Neuron (in vitro differentiated cells): ENCODE measurements at regions not wholly inside any gene's neighbourhood (a gene's known extent, or its start where the extent isn't known, plus 50 kb on each side); places are given as distances from the start of the nearest gene placed in this dataset.

ENCODE experiments used
- H2AFZ ChIP-seq: one replicate; pipeline ENCODE4 v1.6.1; 2013; ENCODE audit warnings: low read depth, mild to moderate bottlenecking, inconsistent platforms, low read length, moderate library complexity
- H3K27me3 ChIP-seq: one replicate; pipeline ENCODE4 v1.6.1; 2013; ENCODE audit warnings: low read length; ENCODE audit not compliant: insufficient read depth
- H3K36me3 ChIP-seq: one replicate; pipeline ENCODE4 v1.6.1; 2013; ENCODE audit warnings: low read length; ENCODE audit not compliant: insufficient read depth
- H3K4me1 ChIP-seq: one replicate; pipeline ENCODE4 v1.6.1; 2013; ENCODE audit warnings: low read length; ENCODE audit not compliant: insufficient read depth
- H3K4me3 ChIP-seq: 2 replicates; pipeline ENCODE4 v1.5.1; 2013; ENCODE audit warnings: mild to moderate bottlenecking, low read length, moderate library complexity
- H3K9me3 ChIP-seq: one replicate; pipeline ENCODE4 v1.6.1; 2013; ENCODE audit warnings: low read length

- Histone ChIP-seq H3K36me3 (no peaks in the 10 kb centered on the region), H3K27me3 (no peaks in the 10 kb centered on the region), H3K9me3 (no peaks in the 10 kb centered on the region), H2AFZ (no peak overlapping the region), H3K4me3 (no peak overlapping the region), H3K4me1 (no peaks in the 10 kb centered on the region)
Measured at GRCh38 chr2:15058721-15059157, 426.2 kb downstream of the LRATD1 start.

GRCh38 chr2:15059870-15060512 is 427.5 kb downstream of the LRATD1 start:
- no peaks in the 10 kb centered on the region for H3K36me3 ChIP-seq
- no peak overlapping the region for H2AFZ ChIP-seq
- H3K9me3 ChIP-seq: no peaks in the 10 kb centered on the region
- H3K4me1 ChIP-seq: no peaks in the 10 kb centered on the region
- no peak overlapping the region for H3K4me3 ChIP-seq
- H3K27me3 ChIP-seq: no peaks in the 10 kb centered on the region

GRCh38 chr2:15061268-15061667 is 428.8 kb downstream of the LRATD1 start:
- Histone ChIP-seq H3K4me3 (no peak overlapping the region), H3K9me3 (no peaks in the 10 kb centered on the region), H3K36me3 (no peaks in the 10 kb centered on the region), H3K4me1 (no peaks in the 10 kb centered on the region), H2AFZ (no peak overlapping the region), H3K27me3 (no peaks in the 10 kb centered on the region)

GRCh38 chr2:15066138-15066537 is 433.6 kb downstream of the LRATD1 start:
- no peak overlapping the region for H2AFZ ChIP-seq
- no peaks in the 10 kb centered on the region for H3K36me3 ChIP-seq
- no peaks in the 10 kb centered on the region for H3K9me3 ChIP-seq
- no peak overlapping the region for H3K4me3 ChIP-seq
- no peaks in the 10 kb centered on the region for H3K4me1 ChIP-seq
- no peaks in the 10 kb centered on the region for H3K27me3 ChIP-seq

- Histone ChIP-seq H2AFZ (no peak overlapping the region), H3K27me3 (no peaks in the 10 kb centered on the region), H3K36me3 (no peaks in the 10 kb centered on the region), H3K9me3 (no peaks in the 10 kb centered on the region), H3K4me1 (no peaks in the 10 kb centered on the region), H3K4me3 (no peak overlapping the region)
Measured at GRCh38 chr2:15069149-15069548, 436.6 kb downstream of the LRATD1 start.

- Histone ChIP-seq H3K4me1 (peaks cover 8% of the 10 kb centered on the region), H3K9me3 (no peaks in the 10 kb centered on the region), H3K36me3 (no peaks in the 10 kb centered on the region), H3K27me3 (no peaks in the 10 kb centered on the region), H2AFZ (no peak overlapping the region), H3K4me3 (no peak overlapping the region)
Measured at GRCh38 chr2:15072836-15073235, 440.3 kb downstream of the LRATD1 start.

- Histone ChIP-seq H3K4me3 (no peak overlapping the region), H3K9me3 (no peaks in the 10 kb centered on the region), H3K4me1 (peaks cover 8% of the 10 kb centered on the region), H3K27me3 (no peaks in the 10 kb centered on the region), H2AFZ (no peak overlapping the region), H3K36me3 (no peaks in the 10 kb centered on the region)
Measured at GRCh38 chr2:15073664-15074063, 441.1 kb downstream of the LRATD1 start.

- H3K4me1 ChIP-seq: peaks cover 8% of the 10 kb centered on the region
- H3K36me3 ChIP-seq: no peaks in the 10 kb centered on the region
- H3K9me3 ChIP-seq: no peaks in the 10 kb centered on the region
- no peak overlapping the region for H3K4me3 ChIP-seq
- no peak overlapping the region for H2AFZ ChIP-seq
- H3K27me3 ChIP-seq: no peaks in the 10 kb centered on the region
Measured at GRCh38 chr2:15074319-15074718, 441.8 kb downstream of the LRATD1 start.

- no peaks in the 10 kb centered on the region for H3K9me3 ChIP-seq
- H3K4me1 ChIP-seq: peaks cover 8% of the 10 kb centered on the region
- no peaks in the 10 kb centered on the region for H3K36me3 ChIP-seq
- no peak overlapping the region for H2AFZ ChIP-seq
- H3K4me3 ChIP-seq: no peak overlapping the region
- no peaks in the 10 kb centered on the region for H3K27me3 ChIP-seq
Measured at GRCh38 chr2:15074751-15075700, 442.5 kb downstream of the LRATD1 start.

- no peak overlapping the region for H2AFZ ChIP-seq
- H3K4me1 ChIP-seq: peaks cover 8% of the 10 kb centered on the region
- no peak overlapping the region for H3K4me3 ChIP-seq
- no peaks in the 10 kb centered on the region for H3K27me3 ChIP-seq
- no peaks in the 10 kb centered on the region for H3K36me3 ChIP-seq
- H3K9me3 ChIP-seq: no peaks in the 10 kb centered on the region
Measured at GRCh38 chr2:15076668-15077067, 444.2 kb downstream of the LRATD1 start.

GRCh38 chr2:15081356-15081755 is 448.8 kb downstream of the LRATD1 start:
- no peaks in the 10 kb centered on the region for H3K4me1 ChIP-seq
- H3K4me3 ChIP-seq: no peak overlapping the region
- no peaks in the 10 kb centered on the region for H3K27me3 ChIP-seq
- H3K9me3 ChIP-seq: no peaks in the 10 kb centered on the region
- H2AFZ ChIP-seq: no peak overlapping the region
- no peaks in the 10 kb centered on the region for H3K36me3 ChIP-seq

GRCh38 chr2:15082105-15083058 is 449.9 kb downstream of the LRATD1 start:
- Histone ChIP-seq H3K36me3 (no peaks in the 10 kb centered on the region), H3K27me3 (no peaks in the 10 kb centered on the region), H3K4me3 (no peak overlapping the region)

More at GRCh38 chr2:15082105-15083058, 449.9 kb downstream of the LRATD1 start:
- no peaks in the 10 kb centered on the region for H3K9me3 ChIP-seq
- no peaks in the 10 kb centered on the region for H3K4me1 ChIP-seq
- H2AFZ ChIP-seq: no peak overlapping the region
